Left ventricle myocardium superior (tissue), 1 donor: ENCODE measurements at regions not wholly inside any gene's neighbourhood (a gene's known extent, or its start where the extent isn't known, plus 50 kb on each side); places are given as distances from the start of the nearest gene placed in this dataset.
A peak's percentile ranks its signal among the peaks of the same experiment; 100 is the strongest.

Source experiments
- ATAC-seq: fragments of 200-7000 bp; cut with Tn5 transposase; one replicate; pipeline ENCODE4 v1.9.1; 2020; ENCODE audit warnings: mild to moderate bottlenecking, moderate library complexity
- DNase-seq: peaks from one replicate; pipeline ENCODE4 v3.0.0-alpha.2; 2020
- intact Hi-C: fragments of 100-400 bp; cut with micrococcal nuclease; formaldehyde crosslinking; loops from one replicate; pipeline ENCODE4 v1.11.0; 2022
- donor health status: DM: no; HTN: yes; CAD: no; lungs with severe emphysema.

- intact Hi-C loops = no loop called here
- DNase-seq = no peak
- no peak for ATAC-seq
Observed at GRCh38 chr4:20126906-20127305, 124.8 kb upstream of the SLIT2 start.

DNA sequence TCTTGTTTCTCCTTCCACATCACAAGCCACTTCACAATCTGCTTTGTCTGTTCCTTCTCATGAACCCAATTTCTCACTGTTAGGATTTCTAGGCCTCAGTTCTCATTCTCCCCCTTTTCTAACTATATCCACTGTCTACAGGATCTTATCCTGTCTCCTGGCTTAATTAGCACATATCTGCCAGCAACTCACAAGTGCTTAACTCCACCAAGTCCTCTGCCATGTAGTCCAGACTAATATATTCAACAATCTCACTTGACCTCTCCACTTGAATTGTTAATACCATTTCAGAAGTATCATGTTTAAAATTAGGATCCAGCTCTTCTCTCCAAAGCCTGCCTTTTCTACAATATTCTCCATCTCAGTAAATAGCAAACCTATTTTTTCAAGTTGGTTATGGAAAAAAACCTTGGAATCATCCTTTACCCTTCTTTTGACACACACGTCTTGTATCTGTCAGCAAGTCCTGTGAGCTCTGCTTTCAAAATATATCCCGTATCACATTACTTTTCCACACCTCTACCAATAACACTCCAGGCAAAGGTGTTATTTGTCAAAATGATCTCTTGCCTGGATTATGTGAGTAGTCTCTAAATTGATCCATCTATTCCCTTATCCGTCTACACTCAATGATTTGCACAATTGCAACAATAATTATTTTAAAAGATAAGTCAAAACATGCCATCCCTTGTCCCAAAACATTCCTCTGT, 127.2 kb upstream of the SLIT2 start:
- no peak for ATAC-seq
- DNase-seq = no peak
- intact Hi-C loops = no loop called here

DNA sequence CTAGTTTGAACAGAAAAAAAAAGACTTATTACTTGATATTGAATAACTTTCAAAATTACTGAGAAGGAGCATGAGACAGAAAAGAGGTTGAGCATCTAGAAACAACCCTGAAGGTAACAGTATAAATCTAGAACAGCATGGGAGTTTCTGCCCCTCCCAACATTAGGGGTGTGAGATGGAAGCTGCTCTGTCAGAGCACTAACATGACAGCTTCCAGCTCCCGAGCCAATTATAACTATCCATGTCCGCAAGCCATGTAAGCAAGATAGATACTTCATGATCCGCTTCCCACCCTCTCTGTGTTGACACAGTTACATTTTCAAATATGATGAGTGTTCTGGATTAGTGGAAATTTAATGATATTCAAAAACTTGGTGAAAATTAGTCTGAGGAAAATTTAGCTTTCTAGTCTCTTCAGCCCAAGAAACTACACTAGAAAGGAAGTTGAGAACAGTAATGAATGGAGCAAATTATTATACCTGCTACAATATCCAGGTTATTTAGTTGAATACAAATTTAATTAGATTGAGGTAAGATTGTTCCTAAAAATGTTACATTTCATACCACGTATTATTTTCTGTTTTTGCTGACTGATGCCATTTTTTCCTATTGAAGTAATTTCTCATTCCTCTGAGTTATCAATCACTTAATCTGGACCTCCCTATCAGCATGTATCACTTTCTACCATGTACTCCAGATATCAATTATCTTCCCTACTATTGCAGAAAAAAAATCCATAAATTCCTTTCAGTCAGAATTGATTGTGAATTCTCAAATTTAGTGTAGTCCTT, 129.3 kb upstream of the SLIT2 start:
- ATAC-seq (no peak), DNase-seq (no peak)
- intact Hi-C loops = no loop called here

- ATAC-seq = no peak
- no peak for DNase-seq
- intact Hi-C loops = no loop called here
Observed at GRCh38 chr4:20119141-20119540, 132.6 kb upstream of the SLIT2 start.

GRCh38 chr4:20109391-20109790, 142.3 kb upstream of the SLIT2 start:
- intact Hi-C loops = no loop called here
- DNase-seq (no peak), ATAC-seq (no peak)

DNA sequence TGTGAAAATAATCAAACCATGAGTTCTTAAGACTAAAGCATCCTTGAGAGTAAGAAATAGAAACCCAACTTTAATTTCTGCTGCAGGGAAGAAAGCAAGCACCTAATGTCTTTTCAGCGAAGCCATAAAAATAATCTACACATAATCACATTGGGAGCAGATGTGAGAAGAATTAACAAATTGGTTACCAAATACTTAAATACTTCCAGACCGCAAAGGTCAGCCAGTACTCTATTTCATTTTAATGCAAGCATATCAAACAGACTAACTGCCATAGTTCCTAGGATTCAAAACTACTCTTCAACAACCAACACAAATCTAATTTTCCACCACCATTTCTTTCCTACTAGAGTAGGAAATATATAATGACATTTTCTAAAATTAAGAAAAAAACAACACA, 144.8 kb upstream of the SLIT2 start:
- DNase-seq (no peak), ATAC-seq (no peak)
- intact Hi-C loops = no loop called here

- intact Hi-C loops = no loop called here
- DNase-seq (no peak), ATAC-seq (no peak)
Observed at GRCh38 chr4:20101831-20102230, 149.9 kb upstream of the SLIT2 start.

DNA sequence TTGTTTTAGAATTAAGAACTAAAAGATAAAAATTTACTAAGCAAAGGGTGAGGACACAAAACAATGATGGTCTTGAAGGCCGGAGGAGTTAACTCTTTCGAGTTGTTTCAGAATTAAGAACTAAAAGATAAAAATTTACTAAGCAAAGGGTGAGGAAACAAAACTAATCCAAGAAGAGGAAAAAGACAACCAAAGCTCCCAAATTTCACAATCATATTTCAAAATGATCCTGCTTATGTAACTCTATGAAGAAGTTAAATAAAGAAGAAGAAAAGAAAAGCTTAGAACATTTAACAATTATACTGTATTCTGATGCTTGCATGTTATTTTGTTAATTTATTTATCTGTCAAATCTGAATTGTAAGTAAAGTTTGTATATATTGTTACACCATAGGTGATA, 154.8 kb upstream of the SLIT2 start:
- DNase-seq (no peak), ATAC-seq (no peak)
- intact Hi-C loops = no loop called here

GRCh38 chr4:20095805-20096541, 155.7 kb upstream of the SLIT2 start:
- no peak for DNase-seq
- intact Hi-C loops = no loop called here
- peak; percentile 30 for ATAC-seq

- no peak for DNase-seq
- no peak for ATAC-seq
- intact Hi-C loops = no loop called here
Observed at GRCh38 chr4:20091781-20092180, 159.9 kb upstream of the SLIT2 start.

- intact Hi-C loops = no loop called here
- DNase-seq = no peak
- no peak for ATAC-seq
Observed at GRCh38 chr4:20087522-20087911, 164.2 kb upstream of the SLIT2 start.

DNA sequence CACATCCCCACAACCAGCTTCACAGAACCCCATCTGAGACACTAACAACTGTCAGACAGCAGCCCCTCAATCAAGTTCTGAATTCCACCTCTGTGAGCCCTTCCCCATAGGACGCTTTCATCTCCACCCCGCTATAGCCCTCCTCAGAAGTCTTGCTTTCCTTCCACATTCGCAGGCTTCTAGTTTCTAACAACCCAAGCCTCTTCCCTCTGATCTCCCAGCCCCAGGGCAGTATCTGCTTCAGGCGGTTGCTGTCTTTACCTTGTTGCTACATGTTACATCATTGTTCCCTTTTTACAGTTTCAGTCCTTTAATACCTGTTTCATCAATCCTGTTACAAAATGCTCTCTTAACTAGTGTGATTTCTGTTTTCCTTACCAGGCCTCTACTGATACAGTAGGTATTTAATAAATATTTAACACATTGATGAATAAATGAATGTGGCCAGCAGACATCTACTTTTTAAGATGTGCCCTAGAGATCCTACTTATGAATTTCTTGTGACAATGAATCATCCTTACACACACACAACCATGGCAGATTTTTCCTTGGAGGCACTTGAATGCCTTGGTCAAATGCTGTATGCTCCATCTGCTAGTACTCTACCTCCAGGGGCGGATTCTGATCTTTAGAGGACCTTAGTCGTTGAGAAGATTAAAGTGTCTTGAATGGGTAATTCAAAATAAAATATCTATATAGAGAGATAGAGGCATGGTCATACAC, 164.7 kb upstream of the SLIT2 start:
- DNase-seq (no peak), ATAC-seq (no peak)
- intact Hi-C loops = no loop called here

GRCh38 chr4:20086067-20086798, 165.5 kb upstream of the SLIT2 start:
- DNase-seq = no peak
- ATAC-seq = no peak
- intact Hi-C loops = no loop called here

GRCh38 chr4:20085653-20086052, 166.1 kb upstream of the SLIT2 start:
- ATAC-seq (no peak), DNase-seq (no peak)
- intact Hi-C loops = no loop called here

DNA sequence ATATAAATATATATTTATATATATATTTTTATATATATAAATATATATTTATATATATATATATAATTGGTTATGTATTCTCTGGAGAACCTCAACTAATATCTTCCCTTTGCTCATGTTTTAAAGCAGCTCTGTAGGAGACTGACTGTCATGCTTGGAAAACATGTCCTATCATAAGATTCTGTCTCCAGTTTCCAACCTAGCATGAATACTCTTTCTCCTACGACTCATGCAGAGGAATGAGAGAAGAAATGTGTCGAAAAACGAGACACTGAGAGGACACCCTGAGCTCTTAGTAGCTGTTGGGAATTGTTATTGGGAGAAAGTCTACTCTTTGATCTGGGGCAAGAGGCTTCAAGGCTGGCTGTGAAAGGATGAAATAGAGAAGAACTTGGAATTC, 166.5 kb upstream of the SLIT2 start:
- ATAC-seq = no peak

DNA sequence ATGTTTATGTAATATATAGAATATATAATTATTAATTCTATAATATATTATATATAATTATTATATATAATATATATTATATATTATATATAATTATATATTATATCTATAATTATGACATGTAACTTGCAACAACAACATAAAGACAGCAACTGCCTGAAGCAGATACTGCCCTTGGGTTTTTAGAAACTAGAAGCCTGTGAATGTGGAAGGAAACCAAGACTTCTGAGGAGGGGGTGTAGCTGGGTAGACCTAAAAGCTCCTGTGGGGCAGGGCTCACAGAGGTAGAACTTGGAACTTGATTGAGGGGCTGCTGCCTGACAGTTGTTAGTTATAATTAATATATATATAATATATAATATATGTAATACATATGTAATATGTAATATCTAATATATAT, 167.2 kb upstream of the SLIT2 start:
- DNase-seq = no peak
- no peak for ATAC-seq
- intact Hi-C loops = no loop called here

More for the DNA sequence above, 166.5 kb upstream of the SLIT2 start:
- intact Hi-C loops = no loop called here
- no peak for DNase-seq

GRCh38 chr4:20078644-20079043, 173.1 kb upstream of the SLIT2 start:
- intact Hi-C loops = no loop called here
- no peak for DNase-seq
- no peak for ATAC-seq

DNA sequence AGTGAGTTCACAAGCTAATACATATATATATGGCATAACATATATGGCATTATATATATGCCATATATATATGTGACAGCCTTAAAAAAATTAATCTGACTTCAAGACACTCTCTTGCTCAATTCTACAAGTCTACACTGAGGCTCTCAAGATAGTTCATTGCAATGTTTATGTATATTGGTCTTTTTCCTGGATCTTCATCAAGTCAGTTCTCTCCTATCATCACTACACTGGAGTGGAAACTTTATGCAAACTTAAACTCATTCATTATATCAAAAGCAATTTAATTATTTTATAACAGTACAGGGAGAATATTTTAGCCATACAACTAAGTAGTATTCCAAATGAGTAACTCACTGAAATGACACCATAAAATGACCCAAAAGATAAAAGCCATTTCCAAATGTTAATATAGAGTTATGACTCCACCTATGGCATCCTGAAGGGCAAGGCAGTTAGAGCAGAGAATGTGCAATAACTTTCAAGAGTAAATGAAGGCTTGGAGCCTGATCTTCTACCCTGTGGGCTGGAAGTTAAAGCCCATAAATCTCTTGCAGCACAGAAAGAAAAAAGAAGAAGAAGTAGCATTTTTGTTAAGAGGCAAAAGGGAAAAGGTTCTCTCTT, 176.3 kb upstream of the SLIT2 start:
- ATAC-seq = no peak
- no peak for DNase-seq
- intact Hi-C loops = no loop called here

- no peak for ATAC-seq
- DNase-seq = no peak
- intact Hi-C loops = no loop called here
Observed at GRCh38 chr4:20074450-20074849, 177.3 kb upstream of the SLIT2 start.
